ENCODE measurements at regions not wholly inside any gene's neighbourhood (a gene's known extent, or its start where the extent isn't known, plus 50 kb on each side); places are given as distances from the start of the nearest gene placed in this dataset.

- no peaks in the 10 kb centered on the region for H3K27me3 Mint-ChIP-seq
- no peaks in the 10 kb centered on the region for H3K36me3 Mint-ChIP-seq (ENCODE audit: low read depth)
- H3K4me1 Mint-ChIP-seq (ENCODE audit: low read depth): no peaks in the 10 kb centered on the region
- no peak overlapping the region for H3K27ac Mint-ChIP-seq
- intact Hi-C loops (cut with micrococcal nuclease): no loop called here
- H3K4me3 Mint-ChIP-seq: no peak overlapping the region
- peaks cover 16% of the 10 kb centered on the region for H3K9me3 Mint-ChIP-seq
Observed at GRCh38 chr10:57979491-57979890, 288.2 kb downstream of the IPMK start.

GRCh38 chr10:57977262-57977661 lies 290.4 kb downstream of the IPMK start:
- Mint-ChIP-seq H3K4me1 (ENCODE audit: low read depth) (no peaks in the 10 kb centered on the region), H3K27ac (no peak overlapping the region), H3K4me3 (no peak overlapping the region), H3K9me3 (peaks cover 18% of the 10 kb centered on the region), H3K36me3 (ENCODE audit: low read depth) (no peaks in the 10 kb centered on the region), H3K27me3 (no peaks in the 10 kb centered on the region)
- intact Hi-C loops (cut with micrococcal nuclease): no loop called here

GRCh38 chr10:57973451-57973850 lies 294.2 kb downstream of the IPMK start:
- no peaks in the 10 kb centered on the region for H3K4me1 Mint-ChIP-seq (ENCODE audit: low read depth)
- no peak overlapping the region for H3K4me3 Mint-ChIP-seq
- H3K27me3 Mint-ChIP-seq: no peaks in the 10 kb centered on the region
- H3K36me3 Mint-ChIP-seq (ENCODE audit: low read depth): no peaks in the 10 kb centered on the region
- H3K9me3 Mint-ChIP-seq: peaks cover 18% of the 10 kb centered on the region
- intact Hi-C loops (cut with micrococcal nuclease): no loop called here
- no peak overlapping the region for H3K27ac Mint-ChIP-seq

GRCh38 chr10:57972783-57973182 lies 294.9 kb downstream of the IPMK start:
- no peaks in the 10 kb centered on the region for H3K27me3 Mint-ChIP-seq
- H3K4me1 Mint-ChIP-seq (ENCODE audit: low read depth): no peaks in the 10 kb centered on the region
- no peak overlapping the region for H3K4me3 Mint-ChIP-seq
- H3K36me3 Mint-ChIP-seq (ENCODE audit: low read depth): no peaks in the 10 kb centered on the region
- H3K9me3 Mint-ChIP-seq: peaks cover 25% of the 10 kb centered on the region
- no peak overlapping the region for H3K27ac Mint-ChIP-seq
- intact Hi-C loops (cut with micrococcal nuclease): no loop called here

GRCh38 chr10:57968328-57969016 lies 299.2 kb downstream of the IPMK start:
- H3K9me3 Mint-ChIP-seq: peaks cover 13% of the 10 kb centered on the region
- no peaks in the 10 kb centered on the region for H3K27me3 Mint-ChIP-seq
- H3K27ac Mint-ChIP-seq: no peak overlapping the region
- H3K4me1 Mint-ChIP-seq (ENCODE audit: low read depth): no peaks in the 10 kb centered on the region
- intact Hi-C loops (cut with micrococcal nuclease): no loop called here
- no peaks in the 10 kb centered on the region for H3K36me3 Mint-ChIP-seq (ENCODE audit: low read depth)
- H3K4me3 Mint-ChIP-seq: no peak overlapping the region

GRCh38 chr10:57964351-57964750 lies 303.3 kb downstream of the IPMK start:
- H3K4me1 Mint-ChIP-seq (ENCODE audit: low read depth): no peaks in the 10 kb centered on the region
- peaks cover 13% of the 10 kb centered on the region for H3K9me3 Mint-ChIP-seq
- no peaks in the 10 kb centered on the region for H3K36me3 Mint-ChIP-seq (ENCODE audit: low read depth)
- intact Hi-C loops (cut with micrococcal nuclease): no loop called here
- H3K27me3 Mint-ChIP-seq: no peaks in the 10 kb centered on the region
- no peak overlapping the region for H3K27ac Mint-ChIP-seq
- H3K4me3 Mint-ChIP-seq: no peak overlapping the region

DNA sequence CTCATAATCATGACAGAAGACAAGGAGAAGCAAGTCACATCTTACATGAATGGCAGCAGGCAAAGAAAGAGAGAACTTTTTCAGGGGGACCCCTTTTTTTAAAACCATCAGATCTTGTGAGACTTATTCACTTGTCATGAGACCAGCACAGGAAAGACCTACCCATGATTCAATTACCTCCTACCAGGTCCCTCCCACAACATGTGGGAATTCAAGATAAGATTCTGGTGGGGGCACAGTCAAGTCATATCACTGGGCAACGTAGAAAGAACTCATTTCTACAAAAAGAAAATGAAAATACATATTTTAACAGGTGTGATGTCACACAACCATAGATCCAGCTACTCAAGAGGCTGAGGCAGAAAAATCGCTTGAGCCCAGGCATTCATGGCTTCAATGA lies 304.1 kb downstream of the IPMK start:
- Mint-ChIP-seq H3K27me3 (no peaks in the 10 kb centered on the region), H3K36me3 (ENCODE audit: low read depth) (no peaks in the 10 kb centered on the region), H3K4me3 (no peak overlapping the region), H3K4me1 (ENCODE audit: low read depth) (no peaks in the 10 kb centered on the region), H3K9me3 (peaks cover 13% of the 10 kb centered on the region), H3K27ac (no peak overlapping the region)
- intact Hi-C loops (cut with micrococcal nuclease): no loop called here

DNA sequence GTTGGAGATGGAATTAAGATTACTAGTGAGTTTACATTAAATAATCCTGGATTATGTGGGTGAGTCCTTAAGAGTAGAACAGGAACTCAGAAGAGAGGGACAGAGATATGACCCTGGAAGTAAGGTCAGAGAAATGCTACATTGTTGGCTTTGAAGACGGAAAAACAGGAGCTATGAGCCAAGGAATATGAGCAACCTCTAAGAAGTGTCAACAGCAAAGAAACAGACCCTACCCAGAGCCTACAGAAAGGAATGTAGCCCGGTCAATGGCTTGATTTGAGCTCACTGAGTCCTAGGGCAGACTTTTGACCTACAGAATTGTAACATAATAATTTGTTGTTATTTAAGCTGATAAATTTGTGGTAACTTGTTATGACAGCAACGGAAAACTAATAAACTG lies 304.9 kb downstream of the IPMK start:
- H3K9me3 Mint-ChIP-seq: peaks cover 7% of the 10 kb centered on the region
- H3K4me1 Mint-ChIP-seq (ENCODE audit: low read depth): no peaks in the 10 kb centered on the region
- H3K4me3 Mint-ChIP-seq: no peak overlapping the region
- no peak overlapping the region for H3K27ac Mint-ChIP-seq
- no peaks in the 10 kb centered on the region for H3K36me3 Mint-ChIP-seq (ENCODE audit: low read depth)
- intact Hi-C loops (cut with micrococcal nuclease): no loop called here
- no peaks in the 10 kb centered on the region for H3K27me3 Mint-ChIP-seq

- H3K9me3 Mint-ChIP-seq: peaks cover 6% of the 10 kb centered on the region
- H3K4me3 Mint-ChIP-seq: no peak overlapping the region
- no peak overlapping the region for H3K27ac Mint-ChIP-seq
- intact Hi-C loops (cut with micrococcal nuclease): no loop called here
- no peaks in the 10 kb centered on the region for H3K36me3 Mint-ChIP-seq (ENCODE audit: low read depth)
- no peaks in the 10 kb centered on the region for H3K4me1 Mint-ChIP-seq (ENCODE audit: low read depth)
- no peaks in the 10 kb centered on the region for H3K27me3 Mint-ChIP-seq
Observed at GRCh38 chr10:57961487-57961886, 306.2 kb downstream of the IPMK start.

DNA sequence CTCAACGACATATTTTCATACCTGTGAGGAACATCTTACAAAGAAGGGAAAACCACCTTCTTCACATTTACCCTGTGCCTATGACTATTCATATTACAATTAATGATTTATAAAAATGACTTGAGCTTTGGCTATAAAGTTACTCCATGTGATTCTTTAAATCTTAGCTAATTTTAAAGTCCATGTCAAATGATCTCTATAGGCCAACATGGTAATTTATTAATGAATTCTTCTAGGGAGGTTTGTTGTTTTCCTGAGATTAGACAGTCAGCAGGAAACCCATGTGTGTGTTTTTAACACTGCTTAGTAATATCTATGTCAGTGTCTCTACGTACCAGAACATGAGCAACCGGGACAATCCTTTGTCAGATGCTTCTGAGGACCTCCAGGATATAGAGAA lies 307.3 kb downstream of the IPMK start:
- no peaks in the 10 kb centered on the region for H3K4me1 Mint-ChIP-seq (ENCODE audit: low read depth)
- H3K9me3 Mint-ChIP-seq: peaks cover 3% of the 10 kb centered on the region
- no peak overlapping the region for H3K27ac Mint-ChIP-seq
- no peaks in the 10 kb centered on the region for H3K27me3 Mint-ChIP-seq
- intact Hi-C loops (cut with micrococcal nuclease): no loop called here
- no peaks in the 10 kb centered on the region for H3K36me3 Mint-ChIP-seq (ENCODE audit: low read depth)
- H3K4me3 Mint-ChIP-seq: no peak overlapping the region

- no peaks in the 10 kb centered on the region for H3K4me1 Mint-ChIP-seq (ENCODE audit: low read depth)
- H3K27ac Mint-ChIP-seq: no peak overlapping the region
- no peaks in the 10 kb centered on the region for H3K36me3 Mint-ChIP-seq (ENCODE audit: low read depth)
- H3K27me3 Mint-ChIP-seq: no peaks in the 10 kb centered on the region
- H3K4me3 Mint-ChIP-seq: no peak overlapping the region
- no peaks in the 10 kb centered on the region for H3K9me3 Mint-ChIP-seq
- intact Hi-C loops (cut with micrococcal nuclease): no loop called here
Observed at GRCh38 chr10:57959318-57960006, 308.2 kb downstream of the IPMK start.

- Mint-ChIP-seq H3K27ac (no peak overlapping the region), H3K27me3 (no peaks in the 10 kb centered on the region), H3K4me1 (ENCODE audit: low read depth) (no peaks in the 10 kb centered on the region), H3K36me3 (ENCODE audit: low read depth) (no peaks in the 10 kb centered on the region), H3K4me3 (no peak overlapping the region), H3K9me3 (no peaks in the 10 kb centered on the region)
- intact Hi-C loops (cut with micrococcal nuclease): no loop called here
Observed at GRCh38 chr10:57955076-57955475, 312.6 kb downstream of the IPMK start.

DNA sequence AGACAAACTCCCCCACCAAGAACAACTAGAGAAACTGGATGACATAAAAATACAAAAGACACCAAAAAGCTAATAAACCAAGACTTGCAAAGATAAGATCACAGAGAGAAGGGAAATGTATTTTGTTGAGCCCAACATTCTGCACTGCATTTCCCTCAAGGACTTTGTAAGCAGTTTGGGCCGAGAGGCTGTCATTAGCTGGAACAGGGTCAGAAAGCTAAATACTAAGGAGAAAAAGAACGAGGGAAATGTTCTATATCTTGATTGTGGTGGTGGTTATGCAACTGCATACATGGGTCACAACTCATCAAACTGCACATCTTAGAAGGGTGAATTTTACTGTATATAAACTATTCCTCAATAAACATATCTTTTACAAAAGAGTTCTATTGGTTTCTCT lies 315.0 kb downstream of the IPMK start:
- intact Hi-C loops (cut with micrococcal nuclease): no loop called here
- no peaks in the 10 kb centered on the region for H3K4me1 Mint-ChIP-seq (ENCODE audit: low read depth)

GRCh38 chr10:57950442-57950974 lies 317.2 kb downstream of the IPMK start:
- intact Hi-C loops (cut with micrococcal nuclease): no loop called here
- no peaks in the 10 kb centered on the region for H3K36me3 Mint-ChIP-seq (ENCODE audit: low read depth)
- no peaks in the 10 kb centered on the region for H3K4me1 Mint-ChIP-seq (ENCODE audit: low read depth)
- H3K9me3 Mint-ChIP-seq: no peaks in the 10 kb centered on the region
- no peaks in the 10 kb centered on the region for H3K27me3 Mint-ChIP-seq
- no peak overlapping the region for H3K27ac Mint-ChIP-seq
- no peak overlapping the region for H3K4me3 Mint-ChIP-seq

More for the DNA sequence above, 315.0 kb downstream of the IPMK start:
- Mint-ChIP-seq H3K27me3 (no peaks in the 10 kb centered on the region), H3K4me3 (no peak overlapping the region), H3K36me3 (ENCODE audit: low read depth) (no peaks in the 10 kb centered on the region), H3K27ac (no peak overlapping the region), H3K9me3 (no peaks in the 10 kb centered on the region)

All from dendritic cell treated with granulocyte-macrophage colony-stimulating factor and Interleukin-4, amounts not matched to agents 40 ng/mL and 50 ng/mL, for 4 days (primary cell).